Esophagus squamous epithelium (tissue), 5 donors: ENCODE measurements at regions not wholly inside any gene's neighbourhood (a gene's known extent, or its start where the extent isn't known, plus 50 kb on each side); places are given as distances from the start of the nearest gene placed in this dataset.

Experiments used
- DNase-seq: peaks from one replicate; lab custom pipeline; 2025; lab: John Stamatoyannopoulos, UW
- H3K27ac ChIP-seq, 4 donors: fragments of 200-600 bp; sonication (generic); one replicate each; pipeline ENCODE4 v1.5.1; 2016 to 2019; ENCODE audit warnings: mild to moderate bottlenecking in 1 of 4
- H3K27me3 ChIP-seq, 4 donors: fragments of 200-600 bp; sonication (generic); 1 replicate in 3 of 4; 2 replicates in 1 of 4; pipeline versions ENCODE4 v1.5.1 to v1.6.0; 2017 to 2021; ENCODE audit warnings: antibody characterized with exemption in 1 of 4
- H3K36me3 ChIP-seq, 3 donors: fragments of 200-600 bp; sonication (generic); one replicate each; pipeline ENCODE4 v1.5.1; 2016 to 2019
- H3K4me1 ChIP-seq, 3 donors: fragments of 200-600 bp; sonication (generic); one replicate each; pipeline ENCODE4 v1.5.1; 2017 to 2019
- H3K4me3 ChIP-seq, 4 donors: fragments of 200-600 bp; sonication (generic); 1 replicate in 3 of 4; 2 replicates in 1 of 4; pipeline ENCODE4 v1.5.1; 2016 to 2019; ENCODE audit warnings: mild to moderate bottlenecking in 2 of 4, moderate library complexity in 1 of 4
- H3K9me3 ChIP-seq, 3 donors: fragments of 200-600 bp; sonication (generic); one replicate each; pipeline ENCODE4 v1.5.1; 2016 to 2019
- POLR2A ChIP-seq, 4 donors: fragments of 450-650 bp; IDR thresholded peaks; one replicate each; pipeline ENCODE4 v1.6.1; 2017; ENCODE audit warnings: antibody characterized with exemption in 4 of 4, mild to moderate bottlenecking in 4 of 4, moderate library complexity in 3 of 4
- WGBS, 2 donors: methylation state at CpG; one replicate each; pipeline ENCODE4 v1.1.5; 2018; 5-methylcytosine and 5-hydroxymethylcytosine counted together
- intact Hi-C: fragments of 100-400 bp; cut with DNase I; formaldehyde crosslinking; loops from one replicate; pipeline ENCODE4 v1.15.0; 2022
- TF ChIP-seq, protein P1 (sequence below), 6 experiments: fragments of 450-650 bp in 4 of 6; fragments of 200-600 bp in 2 of 6; sonication (generic) in 2 of 6; IDR thresholded peaks; one replicate each; pipeline ENCODE4 v1.5.1; 2016 to 2019; ENCODE audit warnings: antibody characterized with exemption in 6 of 6, mild to moderate bottlenecking in 4 of 6, moderate library complexity in 4 of 6
- donor health status: DM: yes; HTN: yes; CAD: no.

DNA sequence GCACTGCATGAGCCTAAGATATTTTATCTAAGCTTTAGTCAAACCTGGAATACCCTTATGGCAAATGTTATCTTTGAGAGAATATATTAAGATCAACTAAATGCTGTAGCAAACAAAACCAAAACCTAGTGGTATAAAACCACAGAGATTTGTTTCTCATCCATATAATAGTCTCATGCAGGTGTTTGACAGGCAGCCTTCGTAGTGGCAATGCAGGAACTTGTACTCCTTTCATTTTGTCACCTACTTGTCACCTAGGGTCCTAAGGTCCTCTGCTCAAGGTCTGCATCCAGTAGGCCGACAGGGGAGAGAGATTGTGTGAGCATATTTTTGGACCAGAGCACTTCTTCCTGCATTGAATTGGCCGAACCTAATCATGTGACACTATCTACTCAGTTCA is 352.6 kb downstream of the GPR37 start:
- H3K4me3 ChIP-seq, result no peak overlapping the region
- WGBS, 2 donors, result 31 to 44% methylated on average over 3 of the region's 3 CpGs
- H3K36me3 ChIP-seq, result no peaks in the 10 kb centered on the region
- intact Hi-C loops, result no loop called here
- TF ChIP-seq, protein P1, sequence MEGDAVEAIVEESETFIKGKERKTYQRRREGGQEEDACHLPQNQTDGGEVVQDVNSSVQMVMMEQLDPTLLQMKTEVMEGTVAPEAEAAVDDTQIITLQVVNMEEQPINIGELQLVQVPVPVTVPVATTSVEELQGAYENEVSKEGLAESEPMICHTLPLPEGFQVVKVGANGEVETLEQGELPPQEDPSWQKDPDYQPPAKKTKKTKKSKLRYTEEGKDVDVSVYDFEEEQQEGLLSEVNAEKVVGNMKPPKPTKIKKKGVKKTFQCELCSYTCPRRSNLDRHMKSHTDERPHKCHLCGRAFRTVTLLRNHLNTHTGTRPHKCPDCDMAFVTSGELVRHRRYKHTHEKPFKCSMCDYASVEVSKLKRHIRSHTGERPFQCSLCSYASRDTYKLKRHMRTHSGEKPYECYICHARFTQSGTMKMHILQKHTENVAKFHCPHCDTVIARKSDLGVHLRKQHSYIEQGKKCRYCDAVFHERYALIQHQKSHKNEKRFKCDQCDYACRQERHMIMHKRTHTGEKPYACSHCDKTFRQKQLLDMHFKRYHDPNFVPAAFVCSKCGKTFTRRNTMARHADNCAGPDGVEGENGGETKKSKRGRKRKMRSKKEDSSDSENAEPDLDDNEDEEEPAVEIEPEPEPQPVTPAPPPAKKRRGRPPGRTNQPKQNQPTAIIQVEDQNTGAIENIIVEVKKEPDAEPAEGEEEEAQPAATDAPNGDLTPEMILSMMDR (IDR thresholded peaks at IDR 0.05), result no peak
- no peak for TF ChIP-seq POLR2A (IDR thresholded peaks at IDR 0.05)
- peaks cover 0 to 3% (median 0%) of the 10 kb centered on the region in 3 donors for H3K4me1 ChIP-seq
- H3K27me3 ChIP-seq, result no peaks in the 10 kb centered on the region
- no peak for DNase-seq
- no peaks in the 10 kb centered on the region for H3K9me3 ChIP-seq
- H3K27ac ChIP-seq, result no peak overlapping the region

- Histone ChIP-seq H3K4me3 (peak overlapping the region in 1 of 4 donors; percentile 2), H3K36me3 (no peaks in the 10 kb centered on the region), H3K9me3 (no peaks in the 10 kb centered on the region), H3K4me1 (peaks cover 0 to 3% (median 0%) of the 10 kb centered on the region in 3 donors), H3K27ac (no peak overlapping the region), H3K27me3 (no peaks in the 10 kb centered on the region)
- WGBS, 2 donors, result 56 to 59% methylated on average over 6 of the region's 6 CpGs
- DNase-seq, result no peak
- intact Hi-C loops, result no loop called here
- TF ChIP-seq, protein P1 (IDR thresholded peaks at IDR 0.05), result no peak
Measured at GRCh38 chr7:124412531-124412930, 353.1 kb downstream of the GPR37 start.

DNA sequence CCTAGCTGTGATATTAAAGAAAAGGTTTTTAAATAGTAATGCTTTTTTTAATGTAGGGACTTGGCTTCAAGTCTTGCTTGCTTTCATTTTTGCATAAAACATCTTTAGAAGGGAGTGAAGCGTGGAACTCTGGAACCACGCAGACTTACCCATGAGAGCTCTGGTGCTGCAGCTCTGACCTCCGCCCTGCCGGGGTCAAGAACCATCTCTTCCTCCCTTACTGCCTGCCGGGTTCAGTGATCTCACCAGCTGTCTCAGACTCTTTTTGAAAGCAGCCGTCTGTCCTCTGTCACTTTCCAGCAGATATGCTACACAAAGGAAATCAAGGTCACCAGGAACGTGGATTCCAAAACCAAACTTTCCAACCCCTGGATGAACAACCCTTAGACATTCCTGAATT is 353.8 kb downstream of the GPR37 start:
- H3K36me3 ChIP-seq, result no peaks in the 10 kb centered on the region

DNA sequence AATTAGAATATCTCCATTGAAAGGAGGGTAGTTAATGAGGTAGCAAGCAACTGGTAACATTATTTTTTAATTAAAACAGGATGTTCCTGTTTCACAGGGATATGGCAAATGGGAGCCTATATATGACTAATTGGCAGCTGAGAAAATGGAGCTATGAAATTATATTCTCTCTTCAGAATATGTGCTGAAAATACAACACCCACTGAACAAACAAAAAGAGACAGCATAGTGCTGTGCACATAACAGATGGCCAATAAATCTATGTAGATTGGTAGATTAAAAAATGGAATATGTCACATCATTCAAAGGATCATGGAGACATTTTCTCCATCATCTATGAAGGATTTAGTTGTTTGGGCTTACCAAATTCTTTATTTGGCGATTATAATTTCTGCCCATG is 362.0 kb downstream of the GPR37 start:
- no peaks in the 10 kb centered on the region for H3K27me3 ChIP-seq
- DNase-seq, result no peak
- no peak overlapping the region for H3K4me3 ChIP-seq
- H3K36me3 ChIP-seq, result no peaks in the 10 kb centered on the region
- no peak overlapping the region for H3K27ac ChIP-seq
- no peaks in the 10 kb centered on the region for H3K9me3 ChIP-seq
- no peaks in the 10 kb centered on the region for H3K4me1 ChIP-seq
- intact Hi-C loops, result no loop called here
- WGBS, 2 donors, result 55 to 65% methylated on average over 1 of the region's 1 CpG
- TF ChIP-seq, protein P1 (IDR thresholded peaks at IDR 0.05), result no peak
- TF ChIP-seq POLR2A (IDR thresholded peaks at IDR 0.05), result no peak

More for the DNA sequence above, 353.8 kb downstream of the GPR37 start:
- Histone ChIP-seq H3K27ac (no peak overlapping the region), H3K9me3 (no peaks in the 10 kb centered on the region), H3K4me3 (peak overlapping the region in 1 of 4 donors; percentile 25), H3K27me3 (no peaks in the 10 kb centered on the region), H3K4me1 (peaks cover 0 to 3% (median 0%) of the 10 kb centered on the region in 3 donors)
- WGBS, 2 donors, result 38 to 53% methylated on average over 7 of the region's 7 CpGs
- DNase-seq, result no peak
- intact Hi-C loops, result no loop called here
- TF ChIP-seq, protein P1 (IDR thresholded peaks at IDR 0.05), result no peak
- TF ChIP-seq POLR2A (IDR thresholded peaks at IDR 0.05), result no peak

- H3K36me3 ChIP-seq, result no peaks in the 10 kb centered on the region
- no peak for TF ChIP-seq POLR2A (IDR thresholded peaks at IDR 0.05)
- TF ChIP-seq, protein P1 (IDR thresholded peaks at IDR 0.05), result no peak
- no peak overlapping the region for H3K4me3 ChIP-seq
- DNase-seq, result no peak
- no peaks in the 10 kb centered on the region for H3K4me1 ChIP-seq
- 53 to 68% methylated on average over 2 of the region's 2 CpGs for WGBS, 2 donors
- no peaks in the 10 kb centered on the region for H3K9me3 ChIP-seq
- no peaks in the 10 kb centered on the region for H3K27me3 ChIP-seq
- no peak overlapping the region for H3K27ac ChIP-seq
- intact Hi-C loops, result no loop called here
Measured at GRCh38 chr7:124403112-124403511, 362.5 kb downstream of the GPR37 start.
